Neuron (in vitro differentiated cells): ENCODE measurements at regions not wholly inside any gene's neighbourhood (a gene's known extent, or its start where the extent isn't known, plus 50 kb on each side); places are given as distances from the start of the nearest gene placed in this dataset.
"Not testable (repeated sequence)": the region's sequence is repeated elsewhere in the genome, so short reads cannot be mapped to it uniquely, and the experiment has no call there.

Source experiments
- H2AFZ ChIP-seq: one replicate; pipeline ENCODE4 v1.6.1; 2013; ENCODE audit warnings: low read depth, mild to moderate bottlenecking, inconsistent platforms, low read length, moderate library complexity
- H3K27me3 ChIP-seq: one replicate; pipeline ENCODE4 v1.6.1; 2013; ENCODE audit warnings: low read length; ENCODE audit not compliant: insufficient read depth
- H3K36me3 ChIP-seq: one replicate; pipeline ENCODE4 v1.6.1; 2013; ENCODE audit warnings: low read length; ENCODE audit not compliant: insufficient read depth
- H3K4me1 ChIP-seq: one replicate; pipeline ENCODE4 v1.6.1; 2013; ENCODE audit warnings: low read length; ENCODE audit not compliant: insufficient read depth
- H3K4me3 ChIP-seq: 2 replicates; pipeline ENCODE4 v1.5.1; 2013; ENCODE audit warnings: mild to moderate bottlenecking, low read length, moderate library complexity
- H3K9me3 ChIP-seq: one replicate; pipeline ENCODE4 v1.6.1; 2013; ENCODE audit warnings: low read length

DNA sequence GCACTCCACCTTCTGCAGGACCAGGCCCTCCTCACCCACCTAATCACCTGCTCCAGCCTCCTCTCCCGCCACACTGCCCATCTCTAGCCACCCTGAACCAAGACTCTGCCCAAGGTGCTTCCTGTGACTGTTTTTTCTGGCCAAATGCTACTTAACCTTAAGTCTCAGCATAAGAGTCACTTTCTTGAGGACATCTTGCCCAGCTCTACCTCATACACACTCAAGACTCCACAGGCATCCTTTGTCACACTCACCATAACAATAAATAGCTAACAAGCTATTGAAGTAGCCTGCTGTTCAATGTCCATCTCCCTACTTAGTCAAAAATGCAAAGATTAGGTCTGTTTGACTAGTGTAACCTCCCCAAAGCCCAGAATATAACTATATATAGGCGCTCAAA, 455.4 kb upstream of the NFE2L3 start:
- Histone ChIP-seq H3K4me3 (no peak overlapping the region), H2AFZ (no peak overlapping the region), H3K36me3 (no peaks in the 10 kb centered on the region), H3K27me3 (no peaks in the 10 kb centered on the region), H3K9me3 (no peaks in the 10 kb centered on the region), H3K4me1 (no peaks in the 10 kb centered on the region)

DNA sequence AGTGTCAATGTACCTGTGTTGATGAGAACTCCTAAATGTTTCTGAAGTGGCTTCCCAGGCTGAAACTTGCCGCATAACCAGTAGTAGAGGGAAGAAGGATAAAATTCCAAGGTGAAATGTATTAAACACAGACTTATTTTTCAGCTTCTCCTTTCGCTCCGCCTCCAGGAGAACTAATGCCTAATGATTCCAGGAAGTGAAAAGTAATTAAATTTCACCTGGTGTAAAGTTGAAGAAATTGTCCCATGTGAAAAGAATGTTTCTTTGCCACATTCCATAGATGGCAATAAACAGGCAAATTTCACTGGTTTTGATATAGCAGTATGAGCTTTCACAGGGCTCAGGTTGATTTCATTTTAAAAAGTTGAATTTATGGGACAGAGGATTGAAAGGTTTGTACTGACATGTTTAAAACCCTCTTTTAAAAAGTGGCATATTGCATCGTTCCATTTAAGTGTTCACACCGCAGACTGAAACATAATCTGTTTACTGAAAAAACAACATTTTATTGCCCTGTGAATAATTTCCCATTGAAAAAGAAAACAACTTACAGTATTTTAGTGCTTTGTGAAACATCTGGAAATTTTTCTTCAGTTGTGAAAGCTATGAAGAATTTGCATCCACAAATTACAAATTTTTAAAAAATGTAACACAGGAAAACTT, 453.4 kb upstream of the NFE2L3 start:
- H2AFZ ChIP-seq = no peak overlapping the region
- H3K36me3 ChIP-seq = no peaks in the 10 kb centered on the region
- H3K9me3 ChIP-seq = no peaks in the 10 kb centered on the region
- H3K27me3 ChIP-seq = no peaks in the 10 kb centered on the region
- no peaks in the 10 kb centered on the region for H3K4me1 ChIP-seq
- no peak overlapping the region for H3K4me3 ChIP-seq

DNA sequence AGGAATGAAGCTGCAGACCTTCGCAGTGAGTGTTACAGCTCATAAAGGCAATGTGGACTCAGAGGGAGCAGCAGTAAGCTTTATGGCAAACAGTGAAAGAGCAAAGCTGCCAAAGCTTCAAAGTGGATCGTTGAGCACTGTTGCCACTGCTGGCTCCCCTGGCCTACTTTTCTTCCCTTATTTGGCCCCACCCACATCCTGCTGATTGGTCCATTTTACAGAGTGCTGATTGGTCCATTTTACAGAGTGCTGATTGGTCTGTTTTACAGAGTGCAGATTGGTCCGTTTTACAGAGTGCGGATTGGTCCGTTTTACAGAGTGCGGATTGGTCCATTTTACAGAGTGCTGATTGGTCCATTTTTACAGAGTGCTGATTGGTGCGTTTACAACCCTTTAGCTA, 451.9 kb upstream of the NFE2L3 start:
- not testable (repeated sequence) for H3K4me1 ChIP-seq

DNA sequence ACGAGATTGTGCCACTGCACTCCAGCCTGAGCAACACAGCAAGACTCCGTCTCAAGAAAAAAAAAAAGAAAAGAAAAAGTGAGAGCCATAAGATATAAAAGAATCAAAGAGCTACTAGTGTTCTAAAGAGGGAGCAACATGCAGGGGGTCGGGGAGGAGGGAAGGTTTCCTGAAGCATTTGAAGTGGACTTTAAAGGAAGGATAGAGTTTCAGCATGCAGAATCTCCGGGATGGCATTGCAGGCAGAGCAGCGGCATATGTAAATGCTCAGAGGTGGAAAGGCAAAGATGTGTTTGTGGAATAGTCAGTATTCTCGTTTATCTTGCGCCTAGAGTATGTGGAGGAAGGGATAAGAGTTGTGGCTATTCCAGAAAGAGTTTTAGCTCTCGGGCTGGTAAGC, 447.6 kb upstream of the NFE2L3 start:
- Histone ChIP-seq H3K27me3 (no peaks in the 10 kb centered on the region), H3K4me3 (no peak overlapping the region), H2AFZ (no peak overlapping the region), H3K36me3 (no peaks in the 10 kb centered on the region), H3K9me3 (no peaks in the 10 kb centered on the region), H3K4me1 (peaks cover 8% of the 10 kb centered on the region)

More for the DNA sequence above, 451.9 kb upstream of the NFE2L3 start:
- H3K4me3 ChIP-seq, H3K9me3 ChIP-seq, H3K36me3 ChIP-seq, H3K27me3 ChIP-seq, H2AFZ ChIP-seq: not testable (repeated sequence)

DNA sequence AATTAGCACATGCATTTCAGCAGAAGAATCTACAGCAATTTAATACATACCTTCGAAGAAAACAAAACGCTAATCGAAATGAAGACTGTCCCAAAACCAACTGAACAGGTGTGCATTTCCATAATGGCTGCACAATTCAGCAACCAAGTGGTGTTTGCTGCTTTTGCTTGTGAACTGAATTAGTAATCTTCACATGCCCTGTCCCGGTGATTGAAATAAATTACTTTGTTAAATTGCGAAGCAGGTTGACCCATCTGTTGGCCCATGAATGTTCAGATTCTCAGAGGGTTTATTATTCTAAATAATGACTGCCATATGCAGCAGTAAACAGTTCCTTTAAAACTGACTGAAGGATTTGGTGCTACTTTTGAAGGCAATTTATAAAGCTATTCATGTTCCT, 445.2 kb upstream of the NFE2L3 start:
- H3K4me1 ChIP-seq = peaks cover 8% of the 10 kb centered on the region
- no peaks in the 10 kb centered on the region for H3K36me3 ChIP-seq
- H3K9me3 ChIP-seq = no peaks in the 10 kb centered on the region
- no peaks in the 10 kb centered on the region for H3K27me3 ChIP-seq
- no peak overlapping the region for H3K4me3 ChIP-seq
- H2AFZ ChIP-seq = no peak overlapping the region

DNA sequence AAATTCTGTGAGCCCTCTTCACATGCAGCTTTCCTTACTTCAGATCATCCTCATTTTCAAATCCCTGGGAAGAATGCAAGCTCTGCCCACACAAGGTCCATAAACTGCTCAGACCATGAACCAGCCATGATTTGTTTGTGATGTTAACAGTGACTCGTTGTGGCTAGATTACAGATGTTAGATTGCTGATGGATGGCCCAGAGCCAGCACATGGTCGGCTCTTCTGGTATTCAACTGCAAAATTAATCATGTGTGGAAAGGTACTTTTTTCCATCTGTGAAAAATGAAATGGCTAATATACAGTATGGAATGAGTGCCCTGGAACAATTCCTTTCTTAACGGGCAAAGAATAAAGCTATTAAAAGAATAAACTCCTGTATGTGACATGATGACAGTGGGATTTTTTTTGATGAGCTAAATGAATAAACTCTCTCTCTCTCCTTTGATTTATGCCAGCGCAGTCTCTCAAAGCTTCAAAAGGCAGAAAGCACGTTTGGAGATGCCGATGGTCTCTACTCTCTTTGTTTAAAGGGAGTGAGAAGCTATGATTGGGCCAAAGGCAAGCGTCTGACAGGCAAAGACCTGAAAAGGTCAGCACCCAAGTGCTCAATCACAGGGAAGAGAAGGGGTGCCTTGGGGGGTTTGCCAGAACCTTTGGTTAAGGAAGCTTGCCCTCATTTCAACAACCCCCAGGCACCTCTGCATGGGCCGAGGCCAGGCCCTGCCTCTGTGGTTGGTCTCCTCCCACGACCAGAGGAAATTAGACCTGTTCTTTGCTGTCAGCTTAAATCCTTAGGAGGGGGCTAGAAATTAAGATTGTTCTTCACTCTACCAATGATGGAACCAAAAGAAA, 444.0 kb upstream of the NFE2L3 start:
- Histone ChIP-seq H2AFZ (no peak overlapping the region), H3K4me1 (peaks cover 8% of the 10 kb centered on the region), H3K9me3 (no peaks in the 10 kb centered on the region), H3K4me3 (no peak overlapping the region), H3K36me3 (no peaks in the 10 kb centered on the region), H3K27me3 (no peaks in the 10 kb centered on the region)

DNA sequence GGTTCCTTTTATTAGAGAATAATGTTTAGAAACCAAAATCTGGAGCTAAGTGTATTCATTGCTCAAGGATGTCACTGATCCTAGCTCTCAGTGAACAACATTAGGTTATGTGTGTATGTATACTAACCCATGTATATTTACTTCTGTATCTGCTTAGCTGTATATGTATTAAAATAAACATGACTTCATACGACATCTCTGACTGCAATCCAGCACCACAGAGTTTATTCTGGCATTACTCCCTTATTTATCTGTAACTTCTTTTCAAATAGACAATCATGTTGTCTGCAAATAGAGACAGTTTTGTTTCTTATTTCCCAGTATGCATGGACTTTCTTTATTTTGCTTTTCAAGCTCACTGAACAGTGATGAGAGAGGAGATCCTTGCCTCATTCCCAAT, 441.0 kb upstream of the NFE2L3 start:
- Histone ChIP-seq H3K27me3 (no peaks in the 10 kb centered on the region), H3K4me1 (peaks cover 8% of the 10 kb centered on the region), H3K9me3 (no peaks in the 10 kb centered on the region), H3K36me3 (no peaks in the 10 kb centered on the region), H2AFZ (no peak overlapping the region), H3K4me3 (no peak overlapping the region)

DNA sequence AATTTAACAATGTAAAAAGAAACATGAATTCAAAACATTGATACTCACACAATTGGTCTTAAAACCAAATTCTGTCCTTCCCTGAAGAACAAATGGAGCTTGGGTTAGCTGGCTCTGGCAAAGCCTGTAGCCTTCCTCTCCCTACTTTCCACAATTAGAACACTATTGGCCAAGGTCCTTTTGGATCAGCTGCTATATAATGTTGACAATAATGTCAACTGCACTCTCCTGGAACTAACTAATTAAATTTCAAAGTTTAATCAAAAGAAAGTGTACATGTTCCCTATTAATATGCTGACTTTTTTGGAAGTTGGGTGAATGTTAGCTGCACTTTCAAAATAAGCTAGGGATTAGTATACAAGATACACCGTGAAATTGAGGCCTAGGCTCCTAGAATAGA, 440.1 kb upstream of the NFE2L3 start:
- Histone ChIP-seq H2AFZ (no peak overlapping the region), H3K36me3 (no peaks in the 10 kb centered on the region), H3K9me3 (no peaks in the 10 kb centered on the region), H3K4me3 (no peak overlapping the region), H3K27me3 (no peaks in the 10 kb centered on the region), H3K4me1 (peaks cover 8% of the 10 kb centered on the region)

DNA sequence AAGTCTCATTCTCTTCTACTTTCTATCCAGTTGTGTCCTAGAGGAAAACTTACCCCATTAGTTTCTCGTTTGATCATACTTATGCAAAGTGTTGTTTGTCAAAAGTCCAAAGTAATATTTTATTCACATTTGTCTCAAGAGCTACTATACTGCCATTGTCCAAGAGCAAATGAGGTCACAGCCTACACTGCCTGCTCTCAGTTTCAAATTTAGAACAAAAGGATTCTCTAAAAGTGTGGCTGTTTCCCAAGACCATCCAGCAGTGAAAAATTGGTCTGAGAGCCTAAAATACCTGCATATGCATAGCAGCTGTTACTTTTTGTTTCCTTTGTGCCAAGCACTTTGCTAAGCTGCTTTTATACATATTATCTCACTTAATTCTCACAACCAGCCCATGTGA, 439.5 kb upstream of the NFE2L3 start:
- no peaks in the 10 kb centered on the region for H3K27me3 ChIP-seq
- H3K4me3 ChIP-seq = no peak overlapping the region
- no peaks in the 10 kb centered on the region for H3K36me3 ChIP-seq
- H3K9me3 ChIP-seq = no peaks in the 10 kb centered on the region
- H2AFZ ChIP-seq = no peak overlapping the region
- peaks cover 6% of the 10 kb centered on the region for H3K4me1 ChIP-seq

DNA sequence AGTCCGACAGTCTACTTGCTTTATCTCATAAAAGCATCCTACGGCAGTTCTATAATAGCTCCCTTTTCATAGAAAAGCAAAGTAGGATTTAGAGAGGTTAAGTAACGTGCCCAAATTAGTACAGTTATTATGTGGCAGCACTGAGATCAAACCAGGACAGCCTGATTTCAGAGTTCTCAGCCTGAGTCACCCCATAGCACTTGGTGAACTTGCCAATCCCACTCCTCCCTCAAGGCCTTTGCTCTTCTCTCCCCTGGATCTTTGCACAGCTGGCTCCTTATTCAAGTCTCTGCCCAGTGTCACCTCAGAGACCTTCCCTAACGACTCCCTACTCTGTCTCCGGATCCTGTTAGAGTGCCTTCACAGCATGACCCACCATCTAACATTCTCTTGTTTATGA, 438.0 kb upstream of the NFE2L3 start:
- Histone ChIP-seq H3K36me3 (no peaks in the 10 kb centered on the region), H3K4me1 (peaks cover 13% of the 10 kb centered on the region), H3K4me3 (no peak overlapping the region), H2AFZ (no peak overlapping the region), H3K27me3 (no peaks in the 10 kb centered on the region), H3K9me3 (no peaks in the 10 kb centered on the region)

DNA sequence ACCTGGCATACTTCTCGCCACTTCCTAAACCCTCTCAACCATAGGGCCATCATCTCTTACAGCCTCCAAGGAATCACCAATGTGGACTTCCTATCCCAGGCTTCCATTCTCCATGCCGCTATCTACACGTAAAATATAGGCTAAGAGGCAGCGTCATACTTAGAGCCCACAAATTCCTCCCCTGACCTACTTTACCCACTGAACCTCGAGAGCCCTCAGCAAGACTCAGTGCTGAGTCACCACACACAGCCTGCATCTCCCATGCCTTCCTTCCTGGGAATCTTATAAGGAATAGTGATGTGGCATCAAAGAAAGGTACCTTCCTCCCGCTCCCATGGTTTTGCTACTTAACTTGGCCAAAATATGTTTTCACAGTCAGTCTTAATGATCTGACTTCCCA, 435.6 kb upstream of the NFE2L3 start:
- H3K9me3 ChIP-seq = no peaks in the 10 kb centered on the region
- H2AFZ ChIP-seq = no peak overlapping the region
- no peak overlapping the region for H3K4me3 ChIP-seq
- H3K27me3 ChIP-seq = no peaks in the 10 kb centered on the region
- peaks cover 24% of the 10 kb centered on the region for H3K4me1 ChIP-seq
- H3K36me3 ChIP-seq = no peaks in the 10 kb centered on the region

DNA sequence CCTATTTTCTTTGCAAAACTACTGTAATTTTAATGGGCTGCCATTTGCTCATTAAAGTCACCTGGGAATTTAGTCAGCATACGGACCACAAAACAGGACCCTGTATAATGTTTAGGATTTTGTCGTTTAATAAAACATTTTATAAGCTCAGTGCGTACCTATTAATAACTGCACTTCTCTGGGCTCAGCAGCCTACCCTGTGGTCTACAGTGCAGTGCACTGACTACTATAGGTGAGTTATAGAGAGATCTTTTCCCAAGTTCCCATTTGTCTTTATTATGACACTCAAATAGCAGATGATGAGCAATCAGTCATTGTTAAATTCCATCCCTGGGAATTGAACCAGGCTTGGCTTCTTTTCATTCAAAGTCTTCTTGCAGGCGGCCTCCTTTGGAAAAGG, 433.4 kb upstream of the NFE2L3 start:
- no peak overlapping the region for H2AFZ ChIP-seq
- no peaks in the 10 kb centered on the region for H3K27me3 ChIP-seq
- no peaks in the 10 kb centered on the region for H3K36me3 ChIP-seq
- H3K4me3 ChIP-seq = no peak overlapping the region
- H3K4me1 ChIP-seq = peaks cover 44% of the 10 kb centered on the region
- no peaks in the 10 kb centered on the region for H3K9me3 ChIP-seq

DNA sequence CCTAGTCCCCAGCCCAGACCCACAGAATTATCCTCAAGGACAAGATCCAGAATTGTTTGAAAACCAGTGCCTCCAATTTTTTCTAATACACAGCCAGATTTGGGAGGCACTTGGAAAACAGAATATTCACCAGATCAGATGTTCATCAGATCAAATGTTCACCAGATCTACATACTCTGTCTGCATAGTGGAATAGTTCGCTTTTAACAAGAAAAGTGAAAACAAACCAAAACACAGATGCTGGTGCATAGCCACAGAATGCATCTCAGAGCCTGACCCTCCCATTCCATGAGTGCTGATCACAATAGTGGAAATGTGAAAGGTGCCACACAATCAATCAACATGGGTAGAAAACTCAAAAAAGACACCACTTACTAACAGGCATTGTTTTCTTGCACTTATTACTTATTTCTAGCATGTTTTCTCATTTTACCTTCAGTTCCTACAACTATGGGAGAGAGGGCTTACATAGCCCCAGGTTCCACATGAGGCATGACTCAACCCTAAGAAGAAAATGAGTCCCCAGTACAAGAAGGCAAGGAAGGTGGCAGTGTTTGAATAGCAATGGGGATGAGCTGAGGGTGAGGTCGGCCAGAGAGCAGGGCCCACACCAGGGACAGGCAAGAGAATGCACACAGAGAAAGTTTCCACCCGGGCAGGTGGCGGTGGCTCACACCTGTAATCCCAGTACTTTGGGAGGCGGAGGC, 432.7 kb upstream of the NFE2L3 start:
- no peak overlapping the region for H2AFZ ChIP-seq
- no peaks in the 10 kb centered on the region for H3K27me3 ChIP-seq
- no peaks in the 10 kb centered on the region for H3K36me3 ChIP-seq
- no peaks in the 10 kb centered on the region for H3K9me3 ChIP-seq
- peaks cover 44% of the 10 kb centered on the region for H3K4me1 ChIP-seq
- no peak overlapping the region for H3K4me3 ChIP-seq
